GM23338 (cell line): ENCODE measurements at regions not wholly inside any gene's neighbourhood (a gene's known extent, or its start where the extent isn't known, plus 50 kb on each side); places are given as distances from the start of the nearest gene placed in this dataset.

Experiments
- ATAC-seq: fragments of 200-7000 bp; cut with Tn5 transposase; 3 replicates; pipeline ENCODE4 v1.9.1; 2020
- DNase-seq: peaks from one replicate; pipeline ENCODE4 v3.0.0-alpha.2; 2015; ENCODE audit warnings: low spot score
- H2AFZ ChIP-seq: fragments of 200-600 bp; sonication (generic); 2 replicates; pipeline ENCODE4 v1.8.0; 2016; ENCODE audit warnings: antibody characterized with exemption, mild to moderate bottlenecking, moderate library complexity
- H3F3A ChIP-seq: fragments of 200-600 bp; sonication (generic); replicated peaks from 2 replicates; pipeline ENCODE4 v1.8.0; 2017; ENCODE audit warnings: antibody characterized with exemption, mixed run types, low read depth
- H3K27ac ChIP-seq: fragments of 200-600 bp; sonication (generic); 2 replicates; pipeline ENCODE4 v1.6.1; 2016; ENCODE audit warnings: low read depth
- H3K27me3 ChIP-seq: fragments of 200-600 bp; sonication (generic); 2 replicates; pipeline ENCODE4 v1.8.0; 2016; ENCODE audit warnings: mild to moderate bottlenecking, mixed run types, moderate library complexity; ENCODE audit not compliant: insufficient read depth
- H3K36me3 ChIP-seq: fragments of 200-600 bp; sonication (generic); 2 replicates; pipeline ENCODE4 v1.8.0; 2016; ENCODE audit warnings: mild to moderate bottlenecking; ENCODE audit not compliant: insufficient read depth
- H3K4me1 ChIP-seq: fragments of 200-600 bp; sonication (generic); 2 replicates; pipeline ENCODE4 v1.8.0; 2016; ENCODE audit warnings: mild to moderate bottlenecking, moderate library complexity; ENCODE audit not compliant: insufficient read depth
- H3K4me2 ChIP-seq: fragments of 200-600 bp; sonication (generic); 2 replicates; pipeline ENCODE4 v1.7.1; 2017; ENCODE audit warnings: mixed run types
- H3K4me3 ChIP-seq: fragments of 200-600 bp; sonication (generic); 2 replicates; pipeline ENCODE4 v1.6.1; 2016; ENCODE audit warnings: mixed run types
- H3K79me2 ChIP-seq: fragments of 200-600 bp; sonication (generic); replicated peaks from 2 replicates; pipeline ENCODE4 v1.8.0; 2017; ENCODE audit warnings: mild to moderate bottlenecking; ENCODE audit not compliant: insufficient read depth
- H3K9me2 ChIP-seq: fragments of 200-600 bp; sonication (generic); 2 replicates; pipeline ENCODE4 v1.8.0; 2017; ENCODE audit not compliant: insufficient read depth
- H4K20me1 ChIP-seq: fragments of 200-600 bp; sonication (generic); replicated peaks from 2 replicates; pipeline ENCODE4 v1.8.0; 2017; ENCODE audit warnings: mild to moderate bottlenecking; ENCODE audit not compliant: insufficient read depth
- H3K27ac Mint-ChIP-seq: 2 replicates; pipeline ENCODE4 v1.8.0; 2020; ENCODE audit warnings: inconsistent platforms, mild to moderate bottlenecking, moderate library complexity, mixed read lengths
- H3K27me3 Mint-ChIP-seq: 3 replicates; pipeline ENCODE4 v1.8.0; 2022; ENCODE audit warnings: low read depth, mild to moderate bottlenecking, moderate library complexity, mixed read lengths, inconsistent platforms; ENCODE audit not compliant: insufficient read depth, poor library complexity
- H3K36me3 Mint-ChIP-seq: 3 replicates; pipeline ENCODE4 v1.8.0; 2021; ENCODE audit warnings: low read depth, mild to moderate bottlenecking, inconsistent platforms, moderate library complexity, mixed read lengths
- H3K4me1 Mint-ChIP-seq: 3 replicates; pipeline ENCODE4 v1.8.0; 2020; ENCODE audit warnings: mild to moderate bottlenecking, inconsistent platforms, mixed read lengths
- H3K4me3 Mint-ChIP-seq: 3 replicates; pipeline ENCODE4 v1.8.0; 2021; ENCODE audit warnings: moderate library complexity, mild to moderate bottlenecking, inconsistent platforms, mixed read lengths
- H3K9me3 Mint-ChIP-seq: 3 replicates; pipeline ENCODE4 v1.8.0; 2020; ENCODE audit warnings: moderate library complexity, mild to moderate bottlenecking, inconsistent platforms, mixed read lengths
- CREB1 ChIP-seq: fragments of 250-450 bp; sonication (Bioruptor Pico); IDR thresholded peaks from 2 replicates; pipeline ENCODE4 v1.5.0; 2020; ENCODE audit warnings: low read depth, mild to moderate bottlenecking, moderate library complexity
- EZH2 ChIP-seq: fragments of 200-600 bp; sonication (generic); IDR thresholded peaks from one replicate; pipeline ENCODE4 v1.8.0; 2017; ENCODE audit warnings: antibody characterized with exemption, mild to moderate bottlenecking, low read depth; ENCODE audit not compliant: unreplicated experiment
- ZNF114 ChIP-seq: fragments of 250-450 bp; sonication (Bioruptor Pico); IDR thresholded peaks from 2 replicates; pipeline ENCODE4 v1.5.0; 2020; ENCODE audit warnings: mild to moderate bottlenecking, moderate library complexity
- TF ChIP-seq, protein P1 (sequence below): fragments of 250-450 bp; sonication (Bioruptor Pico); IDR thresholded peaks from 2 replicates; pipeline ENCODE4 v1.5.0; 2020; ENCODE audit warnings: mild to moderate bottlenecking, moderate library complexity
- TF ChIP-seq, protein P2 (sequence below), 2 experiments: fragments of 200-600 bp in 1 of 2; sonication (generic) in 1 of 2; conservative IDR thresholded peaks; 2 replicates each; pipeline versions ENCODE4 v1.5.1 to v1.6.1; 2016 to 2017; ENCODE audit warnings: antibody characterized with exemption in 2 of 2, low read depth in 2 of 2, mild to moderate bottlenecking in 2 of 2, moderate library complexity in 1 of 2
- TF ChIP-seq, protein P3 (sequence below): IDR thresholded peaks from one replicate; pipeline ENCODE4 v1.6.1; 2018; ENCODE audit warnings: antibody characterized with exemption; ENCODE audit not compliant: unreplicated experiment

DNA sequence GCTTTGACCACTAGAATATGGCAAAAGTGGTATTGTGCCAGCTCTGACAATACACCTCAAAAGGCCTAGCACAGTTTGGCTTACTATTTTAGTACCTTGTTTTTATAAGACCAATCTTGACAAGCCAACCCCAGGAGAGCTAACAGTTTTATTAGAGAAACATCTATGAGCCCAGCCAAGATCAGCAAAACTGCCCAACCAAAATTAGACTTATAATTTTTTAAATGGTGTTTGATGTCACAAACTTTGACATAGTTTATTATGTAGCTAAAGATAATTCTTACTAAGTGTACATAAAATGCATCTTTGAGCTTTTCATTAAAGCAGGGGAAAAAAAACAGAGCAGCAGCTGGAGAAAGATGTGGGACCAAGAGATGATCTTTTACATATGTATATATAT, 537.5 kb downstream of the ZPLD1 start (continued):
- TF ChIP-seq, protein P1, sequence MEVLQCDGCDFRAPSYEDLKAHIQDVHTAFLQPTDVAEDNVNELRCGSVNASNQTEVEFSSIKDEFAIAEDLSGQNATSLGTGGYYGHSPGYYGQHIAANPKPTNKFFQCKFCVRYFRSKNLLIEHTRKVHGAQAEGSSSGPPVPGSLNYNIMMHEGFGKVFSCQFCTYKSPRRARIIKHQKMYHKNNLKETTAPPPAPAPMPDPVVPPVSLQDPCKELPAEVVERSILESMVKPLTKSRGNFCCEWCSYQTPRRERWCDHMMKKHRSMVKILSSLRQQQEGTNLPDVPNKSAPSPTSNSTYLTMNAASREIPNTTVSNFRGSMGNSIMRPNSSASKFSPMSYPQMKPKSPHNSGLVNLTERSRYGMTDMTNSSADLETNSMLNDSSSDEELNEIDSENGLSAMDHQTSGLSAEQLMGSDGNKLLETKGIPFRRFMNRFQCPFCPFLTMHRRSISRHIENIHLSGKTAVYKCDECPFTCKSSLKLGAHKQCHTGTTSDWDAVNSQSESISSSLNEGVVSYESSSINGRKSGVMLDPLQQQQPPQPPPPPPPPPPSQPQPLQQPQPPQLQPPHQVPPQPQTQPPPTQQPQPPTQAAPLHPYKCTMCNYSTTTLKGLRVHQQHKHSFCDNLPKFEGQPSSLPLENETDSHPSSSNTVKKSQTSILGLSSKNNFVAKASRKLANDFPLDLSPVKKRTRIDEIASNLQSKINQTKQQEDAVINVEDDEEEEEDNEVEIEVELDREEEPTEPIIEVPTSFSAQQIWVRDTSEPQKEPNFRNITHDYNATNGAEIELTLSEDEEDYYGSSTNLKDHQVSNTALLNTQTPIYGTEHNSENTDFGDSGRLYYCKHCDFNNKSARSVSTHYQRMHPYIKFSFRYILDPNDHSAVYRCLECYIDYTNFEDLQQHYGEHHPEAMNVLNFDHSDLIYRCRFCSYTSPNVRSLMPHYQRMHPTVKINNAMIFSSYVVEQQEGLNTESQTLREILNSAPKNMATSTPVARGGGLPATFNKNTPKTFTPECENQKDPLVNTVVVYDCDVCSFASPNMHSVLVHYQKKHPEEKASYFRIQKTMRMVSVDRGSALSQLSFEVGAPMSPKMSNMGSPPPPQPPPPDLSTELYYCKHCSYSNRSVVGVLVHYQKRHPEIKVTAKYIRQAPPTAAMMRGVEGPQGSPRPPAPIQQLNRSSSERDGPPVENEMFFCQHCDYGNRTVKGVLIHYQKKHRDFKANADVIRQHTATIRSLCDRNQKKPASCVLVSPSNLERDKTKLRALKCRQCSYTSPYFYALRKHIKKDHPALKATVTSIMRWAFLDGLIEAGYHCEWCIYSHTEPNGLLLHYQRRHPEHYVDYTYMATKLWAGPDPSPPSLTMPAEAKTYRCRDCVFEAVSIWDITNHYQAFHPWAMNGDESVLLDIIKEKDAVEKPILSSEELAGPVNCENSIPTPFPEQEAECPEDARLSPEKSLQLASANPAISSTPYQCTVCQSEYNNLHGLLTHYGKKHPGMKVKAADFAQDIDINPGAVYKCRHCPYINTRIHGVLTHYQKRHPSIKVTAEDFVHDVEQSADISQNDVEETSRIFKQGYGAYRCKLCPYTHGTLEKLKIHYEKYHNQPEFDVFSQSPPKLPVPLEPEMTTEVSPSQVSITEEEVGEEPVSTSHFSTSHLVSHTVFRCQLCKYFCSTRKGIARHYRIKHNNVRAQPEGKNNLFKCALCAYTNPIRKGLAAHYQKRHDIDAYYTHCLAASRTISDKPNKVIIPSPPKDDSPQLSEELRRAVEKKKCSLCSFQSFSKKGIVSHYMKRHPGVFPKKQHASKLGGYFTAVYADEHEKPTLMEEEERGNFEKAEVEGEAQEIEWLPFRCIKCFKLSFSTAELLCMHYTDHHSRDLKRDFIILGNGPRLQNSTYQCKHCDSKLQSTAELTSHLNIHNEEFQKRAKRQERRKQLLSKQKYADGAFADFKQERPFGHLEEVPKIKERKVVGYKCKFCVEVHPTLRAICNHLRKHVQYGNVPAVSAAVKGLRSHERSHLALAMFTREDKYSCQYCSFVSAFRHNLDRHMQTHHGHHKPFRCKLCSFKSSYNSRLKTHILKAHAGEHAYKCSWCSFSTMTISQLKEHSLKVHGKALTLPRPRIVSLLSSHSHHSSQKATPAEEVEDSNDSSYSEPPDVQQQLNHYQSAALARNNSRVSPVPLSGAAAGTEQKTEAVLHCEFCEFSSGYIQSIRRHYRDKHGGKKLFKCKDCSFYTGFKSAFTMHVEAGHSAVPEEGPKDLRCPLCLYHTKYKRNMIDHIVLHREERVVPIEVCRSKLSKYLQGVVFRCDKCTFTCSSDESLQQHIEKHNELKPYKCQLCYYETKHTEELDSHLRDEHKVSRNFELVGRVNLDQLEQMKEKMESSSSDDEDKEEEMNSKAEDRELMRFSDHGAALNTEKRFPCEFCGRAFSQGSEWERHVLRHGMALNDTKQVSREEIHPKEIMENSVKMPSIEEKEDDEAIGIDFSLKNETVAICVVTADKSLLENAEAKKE (CRISPR knock-in tag), result no peak
- TF ChIP-seq CREB1 (CRISPR knock-in tag), result no peak
- TF ChIP-seq EZH2, result no peak

DNA sequence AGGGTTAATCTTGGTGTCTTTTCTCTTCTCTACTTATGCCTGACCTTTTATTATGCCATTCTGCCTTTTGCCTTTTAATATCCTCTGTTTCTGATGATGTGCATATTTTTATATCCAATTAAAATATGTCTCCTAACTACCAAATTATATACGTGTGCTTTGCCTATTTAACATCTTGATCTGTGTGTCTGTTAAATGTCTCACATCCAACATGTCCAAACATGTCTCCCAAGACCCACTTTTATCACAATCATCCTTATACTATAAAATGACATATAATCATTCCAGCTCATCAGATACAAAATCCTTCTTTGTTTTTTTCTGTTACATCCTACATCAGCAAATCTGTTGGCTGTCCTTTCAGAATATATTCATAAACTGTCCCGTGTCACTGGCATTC, 539.5 kb downstream of the ZPLD1 start:
- Histone ChIP-seq H3K4me1 (no peaks in the 10 kb centered on the region), H3F3A (no peaks in the 10 kb centered on the region), H3K9me2 (peaks cover 7% of the 10 kb centered on the region; the same call in 1 of the 2 replicates), H3K27me3 (no peaks in the 10 kb centered on the region), H3K79me2 (no peaks in the 10 kb centered on the region), H4K20me1 (no peaks in the 10 kb centered on the region), H2AFZ (no peak overlapping the region), H3K36me3 (no peaks in the 10 kb centered on the region), H3K27ac (no peak overlapping the region), H3K4me2 (no peak overlapping the region), H3K4me3 (no peak overlapping the region)
- H3K4me3 Mint-ChIP-seq, result no peak overlapping the region
- peaks cover 3% of the 10 kb centered on the region; the same call in 2 of the 3 replicates for H3K9me3 Mint-ChIP-seq
- no peaks in the 10 kb centered on the region for H3K27me3 Mint-ChIP-seq
- no peak for ATAC-seq
- no peak for DNase-seq
- H3K4me1 Mint-ChIP-seq, result no peaks in the 10 kb centered on the region
- H3K36me3 Mint-ChIP-seq, result peaks cover 7% of the 10 kb centered on the region; the same call in 2 of the 3 replicates
- H3K27ac Mint-ChIP-seq, result no peak overlapping the region
- TF ChIP-seq EZH2, result no peak
- TF ChIP-seq, protein P2, sequence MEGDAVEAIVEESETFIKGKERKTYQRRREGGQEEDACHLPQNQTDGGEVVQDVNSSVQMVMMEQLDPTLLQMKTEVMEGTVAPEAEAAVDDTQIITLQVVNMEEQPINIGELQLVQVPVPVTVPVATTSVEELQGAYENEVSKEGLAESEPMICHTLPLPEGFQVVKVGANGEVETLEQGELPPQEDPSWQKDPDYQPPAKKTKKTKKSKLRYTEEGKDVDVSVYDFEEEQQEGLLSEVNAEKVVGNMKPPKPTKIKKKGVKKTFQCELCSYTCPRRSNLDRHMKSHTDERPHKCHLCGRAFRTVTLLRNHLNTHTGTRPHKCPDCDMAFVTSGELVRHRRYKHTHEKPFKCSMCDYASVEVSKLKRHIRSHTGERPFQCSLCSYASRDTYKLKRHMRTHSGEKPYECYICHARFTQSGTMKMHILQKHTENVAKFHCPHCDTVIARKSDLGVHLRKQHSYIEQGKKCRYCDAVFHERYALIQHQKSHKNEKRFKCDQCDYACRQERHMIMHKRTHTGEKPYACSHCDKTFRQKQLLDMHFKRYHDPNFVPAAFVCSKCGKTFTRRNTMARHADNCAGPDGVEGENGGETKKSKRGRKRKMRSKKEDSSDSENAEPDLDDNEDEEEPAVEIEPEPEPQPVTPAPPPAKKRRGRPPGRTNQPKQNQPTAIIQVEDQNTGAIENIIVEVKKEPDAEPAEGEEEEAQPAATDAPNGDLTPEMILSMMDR (conservative IDR thresholded peaks at IDR 0.05; ENCODE audit: low read depth in 2 of 2), result no peak
- TF ChIP-seq, protein P3, sequence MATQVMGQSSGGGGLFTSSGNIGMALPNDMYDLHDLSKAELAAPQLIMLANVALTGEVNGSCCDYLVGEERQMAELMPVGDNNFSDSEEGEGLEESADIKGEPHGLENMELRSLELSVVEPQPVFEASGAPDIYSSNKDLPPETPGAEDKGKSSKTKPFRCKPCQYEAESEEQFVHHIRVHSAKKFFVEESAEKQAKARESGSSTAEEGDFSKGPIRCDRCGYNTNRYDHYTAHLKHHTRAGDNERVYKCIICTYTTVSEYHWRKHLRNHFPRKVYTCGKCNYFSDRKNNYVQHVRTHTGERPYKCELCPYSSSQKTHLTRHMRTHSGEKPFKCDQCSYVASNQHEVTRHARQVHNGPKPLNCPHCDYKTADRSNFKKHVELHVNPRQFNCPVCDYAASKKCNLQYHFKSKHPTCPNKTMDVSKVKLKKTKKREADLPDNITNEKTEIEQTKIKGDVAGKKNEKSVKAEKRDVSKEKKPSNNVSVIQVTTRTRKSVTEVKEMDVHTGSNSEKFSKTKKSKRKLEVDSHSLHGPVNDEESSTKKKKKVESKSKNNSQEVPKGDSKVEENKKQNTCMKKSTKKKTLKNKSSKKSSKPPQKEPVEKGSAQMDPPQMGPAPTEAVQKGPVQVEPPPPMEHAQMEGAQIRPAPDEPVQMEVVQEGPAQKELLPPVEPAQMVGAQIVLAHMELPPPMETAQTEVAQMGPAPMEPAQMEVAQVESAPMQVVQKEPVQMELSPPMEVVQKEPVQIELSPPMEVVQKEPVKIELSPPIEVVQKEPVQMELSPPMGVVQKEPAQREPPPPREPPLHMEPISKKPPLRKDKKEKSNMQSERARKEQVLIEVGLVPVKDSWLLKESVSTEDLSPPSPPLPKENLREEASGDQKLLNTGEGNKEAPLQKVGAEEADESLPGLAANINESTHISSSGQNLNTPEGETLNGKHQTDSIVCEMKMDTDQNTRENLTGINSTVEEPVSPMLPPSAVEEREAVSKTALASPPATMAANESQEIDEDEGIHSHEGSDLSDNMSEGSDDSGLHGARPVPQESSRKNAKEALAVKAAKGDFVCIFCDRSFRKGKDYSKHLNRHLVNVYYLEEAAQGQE, result no peak
- TF ChIP-seq ZNF114 (CRISPR knock-in tag), result no peak
